ENCODE measurements at regions not wholly inside any gene's neighbourhood (a gene's known extent, or its start where the extent isn't known, plus 50 kb on each side); places are given as distances from the start of the nearest gene placed in this dataset.

- no peak overlapping the region for H3K4me3 ChIP-seq
- TF ChIP-seq EZH2 (IDR thresholded peaks at IDR 0.05) (no peak), POLR2AphosphoS5 (IDR thresholded peaks at IDR 0.05; ENCODE audit: borderline replicate concordance, low read depth, low read length) (no peak), FOXP2 (optimal IDR thresholded peaks at IDR 0.05; ENCODE audit: control extremely low read depth, extremely low read length, insufficient read depth) (no peak)
- no peak overlapping the region for H3K27ac ChIP-seq
- DNase-seq (ENCODE audit: low read depth, low spot score) = no peak
- no peaks in the 10 kb centered on the region for H3K36me3 ChIP-seq (ENCODE audit: insufficient read depth, low read length)
- H3K9me3 ChIP-seq (ENCODE audit: low read depth, low read length) = no peaks in the 10 kb centered on the region
- no peak overlapping the region for H3K9ac ChIP-seq (ENCODE audit: insufficient read length)
These were observed 1997.0 kb upstream of the LRRTM1 start for GRCh38 chr2:82301506-82301905.

DNA sequence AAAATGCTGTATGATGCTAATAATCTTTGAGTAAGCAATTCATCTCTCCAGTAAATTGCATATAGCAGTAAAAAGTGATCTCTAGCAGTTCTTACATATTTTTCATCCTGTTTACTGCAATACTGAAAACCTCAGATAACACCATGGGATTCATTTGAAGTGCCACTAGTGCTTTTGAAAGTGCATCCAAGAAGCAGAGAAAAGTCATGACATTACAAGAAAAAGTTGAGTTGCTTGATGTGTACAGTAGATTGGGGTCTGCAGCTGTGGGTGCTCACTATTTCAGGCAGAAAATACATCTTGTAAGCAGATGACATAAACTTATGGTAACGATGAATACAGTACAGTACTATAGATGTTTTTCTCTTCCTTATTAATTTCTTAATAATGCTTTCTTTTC lies 1984.9 kb upstream of the LRRTM1 start:
- no peak overlapping the region for H3K9ac ChIP-seq (ENCODE audit: insufficient read length)
- no peaks in the 10 kb centered on the region for H3K36me3 ChIP-seq (ENCODE audit: insufficient read depth, low read length)
- no peak overlapping the region for H3K27ac ChIP-seq
- no peak overlapping the region for H3K4me3 ChIP-seq
- DNase-seq (ENCODE audit: low read depth, low spot score) = no peak
- no peak for TF ChIP-seq POLR2AphosphoS5 (IDR thresholded peaks at IDR 0.05; ENCODE audit: borderline replicate concordance, low read depth, low read length)
- no peak for TF ChIP-seq FOXP2 (optimal IDR thresholded peaks at IDR 0.05; ENCODE audit: control extremely low read depth, extremely low read length, insufficient read depth)
- no peak for TF ChIP-seq EZH2 (IDR thresholded peaks at IDR 0.05)
- no peaks in the 10 kb centered on the region for H3K9me3 ChIP-seq (ENCODE audit: low read depth, low read length)

DNA sequence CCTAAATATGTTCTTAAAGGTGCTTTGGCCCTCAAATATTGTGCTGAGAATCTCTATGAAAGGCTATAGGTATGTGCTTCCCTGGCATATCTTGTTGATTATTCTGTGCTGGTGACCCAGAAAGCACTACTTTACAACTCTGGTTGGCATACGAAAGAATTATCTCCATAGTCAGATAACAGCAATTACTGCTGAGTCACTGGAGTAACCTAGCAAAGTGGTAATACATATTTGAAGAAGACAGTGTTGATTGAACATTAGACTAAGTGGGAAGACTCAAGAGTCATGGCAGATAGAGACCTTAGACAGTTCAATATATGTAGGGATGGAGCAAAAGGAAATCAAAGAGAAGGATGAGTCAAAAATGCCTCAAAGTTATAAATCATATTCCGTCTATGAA lies 1978.5 kb upstream of the LRRTM1 start:
- no peak for TF ChIP-seq EZH2 (IDR thresholded peaks at IDR 0.05)
- TF ChIP-seq POLR2AphosphoS5 (IDR thresholded peaks at IDR 0.05; ENCODE audit: borderline replicate concordance, low read depth, low read length) = no peak
- no peak for TF ChIP-seq FOXP2 (optimal IDR thresholded peaks at IDR 0.05; ENCODE audit: control extremely low read depth, extremely low read length, insufficient read depth)
- Histone ChIP-seq H3K9me3 (ENCODE audit: low read depth, low read length) (no peaks in the 10 kb centered on the region), H3K27ac (no peak overlapping the region)

DNA sequence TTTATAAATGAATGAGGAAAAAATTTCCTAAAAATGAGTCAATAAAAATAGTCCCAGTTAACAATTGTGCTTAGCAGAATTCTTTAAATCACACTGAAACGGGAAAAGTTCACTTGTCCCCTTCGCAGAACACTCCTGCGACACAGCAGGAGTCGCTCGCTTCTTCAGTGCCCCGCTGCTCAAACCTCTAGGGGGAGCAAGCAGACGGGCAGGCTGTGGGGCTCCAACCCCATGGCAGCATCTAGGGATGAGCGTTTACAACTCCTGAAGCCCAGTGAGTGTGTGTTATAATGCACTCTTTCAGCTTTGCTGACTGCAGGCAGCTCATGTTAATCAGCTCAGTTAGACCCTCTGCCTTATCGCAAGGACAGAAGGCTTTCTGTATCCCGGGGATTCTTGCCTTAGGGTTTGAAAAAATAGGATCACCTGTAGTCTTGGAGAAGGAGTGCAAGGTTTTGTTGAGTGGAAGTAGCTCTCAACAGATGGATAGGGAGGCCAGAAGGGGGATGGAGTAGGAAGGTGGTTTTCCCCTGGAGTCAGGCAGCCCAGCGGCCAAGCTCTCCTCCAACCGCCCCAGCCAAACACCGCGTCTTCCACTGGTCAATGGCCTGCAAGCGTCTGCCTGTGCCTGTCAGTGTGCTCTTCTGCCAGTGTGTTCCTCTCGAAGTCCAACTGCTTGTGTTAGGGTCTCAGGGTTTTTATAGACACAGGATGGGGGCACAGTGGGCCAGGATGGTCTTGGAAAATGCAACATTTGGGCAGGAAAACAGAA lies 1977.7 kb upstream of the LRRTM1 start:
- Histone ChIP-seq H3K4me3 (no peak overlapping the region), H3K9me3 (ENCODE audit: low read depth, low read length) (no peaks in the 10 kb centered on the region), H3K27ac (no peak overlapping the region), H3K36me3 (ENCODE audit: insufficient read depth, low read length) (no peaks in the 10 kb centered on the region), H3K9ac (ENCODE audit: insufficient read length) (no peak overlapping the region)
- TF ChIP-seq FOXP2 (optimal IDR thresholded peaks at IDR 0.05; ENCODE audit: control extremely low read depth, extremely low read length, insufficient read depth) (no peak), POLR2AphosphoS5 (IDR thresholded peaks at IDR 0.05; ENCODE audit: borderline replicate concordance, low read depth, low read length) (no peak), EZH2 (IDR thresholded peaks at IDR 0.05) (no peak)
- no peak for DNase-seq (ENCODE audit: low read depth, low spot score)

More for the DNA sequence above, 1978.5 kb upstream of the LRRTM1 start:
- Histone ChIP-seq H3K36me3 (ENCODE audit: insufficient read depth, low read length) (no peaks in the 10 kb centered on the region), H3K9ac (ENCODE audit: insufficient read length) (no peak overlapping the region), H3K4me3 (no peak overlapping the region)
- DNase-seq (ENCODE audit: low read depth, low spot score) = no peak

DNA sequence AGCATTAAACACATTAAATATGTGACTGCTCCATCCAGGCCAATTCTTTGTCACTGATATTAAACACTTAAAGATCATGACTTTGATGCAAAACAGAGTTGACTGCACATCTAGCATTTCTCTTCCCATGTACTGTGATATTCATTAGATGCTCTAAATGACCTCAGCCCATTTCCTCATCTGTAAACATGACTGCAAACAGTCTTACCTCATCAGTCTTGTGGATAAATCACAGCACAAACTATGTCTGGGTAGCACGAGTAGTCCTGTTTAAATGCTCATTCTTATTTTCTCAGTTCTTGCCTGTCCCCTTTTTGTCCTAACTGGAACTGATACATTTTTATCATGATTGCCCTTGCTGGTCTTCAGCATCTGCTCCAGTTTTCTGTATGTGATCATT lies 1974.8 kb upstream of the LRRTM1 start:
- TF ChIP-seq EZH2 (IDR thresholded peaks at IDR 0.05) = no peak
- no peak for TF ChIP-seq FOXP2 (optimal IDR thresholded peaks at IDR 0.05; ENCODE audit: control extremely low read depth, extremely low read length, insufficient read depth)
- TF ChIP-seq POLR2AphosphoS5 (IDR thresholded peaks at IDR 0.05; ENCODE audit: borderline replicate concordance, low read depth, low read length) = no peak
- Histone ChIP-seq H3K36me3 (ENCODE audit: insufficient read depth, low read length) (no peaks in the 10 kb centered on the region), H3K9me3 (ENCODE audit: low read depth, low read length) (no peaks in the 10 kb centered on the region), H3K27ac (no peak overlapping the region), H3K9ac (ENCODE audit: insufficient read length) (no peak overlapping the region), H3K4me3 (no peak overlapping the region)
- no peak for DNase-seq (ENCODE audit: low read depth, low spot score)

- no peak overlapping the region for H3K9ac ChIP-seq (ENCODE audit: insufficient read length)
- no peak overlapping the region for H3K27ac ChIP-seq
- no peak overlapping the region for H3K4me3 ChIP-seq
- no peak for TF ChIP-seq EZH2 (IDR thresholded peaks at IDR 0.05)
- no peak for TF ChIP-seq POLR2AphosphoS5 (IDR thresholded peaks at IDR 0.05; ENCODE audit: borderline replicate concordance, low read depth, low read length)
- no peak for TF ChIP-seq FOXP2 (optimal IDR thresholded peaks at IDR 0.05; ENCODE audit: control extremely low read depth, extremely low read length, insufficient read depth)
- no peaks in the 10 kb centered on the region for H3K36me3 ChIP-seq (ENCODE audit: insufficient read depth, low read length)
- no peak for DNase-seq (ENCODE audit: low read depth, low spot score)
- no peaks in the 10 kb centered on the region for H3K9me3 ChIP-seq (ENCODE audit: low read depth, low read length)
These were observed 1973.9 kb upstream of the LRRTM1 start for GRCh38 chr2:82278416-82278815.

- no peak overlapping the region for H3K9ac ChIP-seq (ENCODE audit: insufficient read length)
- H3K36me3 ChIP-seq (ENCODE audit: insufficient read depth, low read length) = no peaks in the 10 kb centered on the region
- no peaks in the 10 kb centered on the region for H3K9me3 ChIP-seq (ENCODE audit: low read depth, low read length)
- H3K27ac ChIP-seq = no peak overlapping the region
- H3K4me3 ChIP-seq = no peak overlapping the region
- DNase-seq (ENCODE audit: low read depth, low spot score) = no peak
- TF ChIP-seq POLR2AphosphoS5 (IDR thresholded peaks at IDR 0.05; ENCODE audit: borderline replicate concordance, low read depth, low read length) = no peak
- no peak for TF ChIP-seq EZH2 (IDR thresholded peaks at IDR 0.05)
- no peak for TF ChIP-seq FOXP2 (optimal IDR thresholded peaks at IDR 0.05; ENCODE audit: control extremely low read depth, extremely low read length, insufficient read depth)
These were observed 1971.0 kb upstream of the LRRTM1 start for GRCh38 chr2:82275599-82275998.

GRCh38 chr2:82268446-82268845 lies 1963.9 kb upstream of the LRRTM1 start:
- Histone ChIP-seq H3K4me3 (no peak overlapping the region), H3K36me3 (ENCODE audit: insufficient read depth, low read length) (no peaks in the 10 kb centered on the region), H3K9ac (ENCODE audit: insufficient read length) (no peak overlapping the region), H3K27ac (no peak overlapping the region), H3K9me3 (ENCODE audit: low read depth, low read length) (no peaks in the 10 kb centered on the region)
- no peak for TF ChIP-seq FOXP2 (optimal IDR thresholded peaks at IDR 0.05; ENCODE audit: control extremely low read depth, extremely low read length, insufficient read depth)
- TF ChIP-seq POLR2AphosphoS5 (IDR thresholded peaks at IDR 0.05; ENCODE audit: borderline replicate concordance, low read depth, low read length) = no peak
- no peak for TF ChIP-seq EZH2 (IDR thresholded peaks at IDR 0.05)
- DNase-seq (ENCODE audit: low read depth, low spot score) = no peak

DNA sequence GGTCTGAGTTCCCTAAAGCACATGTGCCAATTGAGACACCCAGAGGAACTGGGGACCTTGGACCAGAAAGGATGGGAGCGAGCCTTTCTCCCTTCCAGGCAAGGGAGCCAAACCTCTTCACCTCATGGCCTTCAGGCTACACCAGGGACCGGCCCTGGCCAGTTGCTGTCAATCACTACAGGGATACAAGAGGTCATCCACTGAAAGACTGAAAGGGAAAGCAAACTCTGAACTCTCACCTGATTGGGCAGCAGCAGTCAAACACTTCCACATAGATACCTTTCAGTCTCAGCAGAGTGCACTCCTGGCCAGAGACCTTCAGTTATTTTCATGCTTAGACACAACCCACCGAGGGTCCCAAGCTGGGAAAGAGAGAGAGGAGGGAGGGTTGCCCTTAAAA lies 1956.0 kb upstream of the LRRTM1 start:
- TF ChIP-seq FOXP2 (optimal IDR thresholded peaks at IDR 0.05; ENCODE audit: control extremely low read depth, extremely low read length, insufficient read depth) (no peak), POLR2AphosphoS5 (IDR thresholded peaks at IDR 0.05; ENCODE audit: borderline replicate concordance, low read depth, low read length) (no peak), EZH2 (IDR thresholded peaks at IDR 0.05) (no peak)
- Histone ChIP-seq H3K4me3 (no peak overlapping the region), H3K9ac (ENCODE audit: insufficient read length) (no peak overlapping the region), H3K27ac (no peak overlapping the region), H3K9me3 (ENCODE audit: low read depth, low read length) (no peaks in the 10 kb centered on the region), H3K36me3 (ENCODE audit: insufficient read depth, low read length) (no peaks in the 10 kb centered on the region)
- no peak for DNase-seq (ENCODE audit: low read depth, low spot score)

Data from SK-N-MC (cell line).